ENCODE measurements at regions not wholly inside any gene's neighbourhood (a gene's known extent, or its start where the extent isn't known, plus 50 kb on each side); places are given as distances from the start of the nearest gene placed in this dataset.
"Not testable (repeated sequence)": the region's sequence is repeated elsewhere in the genome, so short reads cannot be mapped to it uniquely, and the experiment has no call there.

GRCh38 chr2:13240789-13241487, 524.2 kb downstream of the TRIB2 start:
- no peak for DNase-seq

- DNase-seq = no peak
Measured at GRCh38 chr2:13252615-13253014, 535.9 kb downstream of the TRIB2 start.

GRCh38 chr2:13255485-13255884, 538.7 kb downstream of the TRIB2 start:
- no peak for DNase-seq

- DNase-seq = no peak
Measured at GRCh38 chr2:13260402-13260801, 543.7 kb downstream of the TRIB2 start.

- no peak for DNase-seq
Measured at GRCh38 chr2:13266166-13266565, 549.4 kb downstream of the TRIB2 start.

GRCh38 chr2:13284688-13285087, 568.0 kb downstream of the TRIB2 start:
- no peak for DNase-seq

- no peak for DNase-seq
Measured at GRCh38 chr2:13289310-13289709, 572.6 kb downstream of the TRIB2 start.

GRCh38 chr2:13308478-13308805, 591.7 kb downstream of the TRIB2 start:
- DNase-seq = not testable (repeated sequence)

GRCh38 chr2:13308989-13309388, 592.3 kb downstream of the TRIB2 start:
- no peak for DNase-seq

- DNase-seq = no peak
Measured at GRCh38 chr2:13332060-13332459, 615.3 kb downstream of the TRIB2 start.

- not testable (repeated sequence) for DNase-seq
Measured at GRCh38 chr2:13334071-13334470, 617.3 kb downstream of the TRIB2 start.

GRCh38 chr2:13334545-13334944, 617.8 kb downstream of the TRIB2 start:
- DNase-seq = no peak

GRCh38 chr2:13335862-13336535, 619.3 kb downstream of the TRIB2 start:
- no peak for DNase-seq

GRCh38 chr2:13351068-13351467, 634.3 kb downstream of the TRIB2 start:
- no peak for DNase-seq

GRCh38 chr2:13353083-13353482, 636.3 kb downstream of the TRIB2 start:
- DNase-seq = no peak

- DNase-seq = no peak
Measured at GRCh38 chr2:13354031-13354430, 637.3 kb downstream of the TRIB2 start.

- DNase-seq = not testable (repeated sequence)
Measured at GRCh38 chr2:13381928-13382327, 665.2 kb downstream of the TRIB2 start.

GRCh38 chr2:13389172-13389571, 672.4 kb downstream of the TRIB2 start:
- DNase-seq = not testable (repeated sequence)

GRCh38 chr2:13390676-13391075, 673.9 kb downstream of the TRIB2 start:
- no peak for DNase-seq

- DNase-seq = no peak
Measured at GRCh38 chr2:13401312-13401711, 684.6 kb downstream of the TRIB2 start.

- DNase-seq = no peak
Measured at GRCh38 chr2:13413989-13414388, 697.3 kb downstream of the TRIB2 start.

GRCh38 chr2:13414897-13415296, 698.2 kb downstream of the TRIB2 start:
- no peak for DNase-seq

GRCh38 chr2:13433954-13434353, 717.2 kb downstream of the TRIB2 start:
- DNase-seq = no peak

GRCh38 chr2:13443554-13444261, 727.0 kb downstream of the TRIB2 start:
- DNase-seq = not testable (repeated sequence)

All from effector CD4-positive, alpha-beta T cell (primary cell).